KBM-7 (cell line): ENCODE measurements at regions not wholly inside any gene's neighbourhood (a gene's known extent, or its start where the extent isn't known, plus 50 kb on each side); places are given as distances from the start of the nearest gene placed in this dataset.

Experiments used
- DNase-seq: peaks from one replicate; pipeline ENCODE4 v3.0.0-alpha.2; 2015
- in situ Hi-C: fragments of 300-500 bp; cut with MboI; formaldehyde crosslinking; loops from 2 replicates; pipeline ENCODE4 v1.14.3; 2020; ENCODE audit warnings: low sequenced_read_pairs, low pct_unique_long_range_greater_than_20kb, mixed read lengths

DNA sequence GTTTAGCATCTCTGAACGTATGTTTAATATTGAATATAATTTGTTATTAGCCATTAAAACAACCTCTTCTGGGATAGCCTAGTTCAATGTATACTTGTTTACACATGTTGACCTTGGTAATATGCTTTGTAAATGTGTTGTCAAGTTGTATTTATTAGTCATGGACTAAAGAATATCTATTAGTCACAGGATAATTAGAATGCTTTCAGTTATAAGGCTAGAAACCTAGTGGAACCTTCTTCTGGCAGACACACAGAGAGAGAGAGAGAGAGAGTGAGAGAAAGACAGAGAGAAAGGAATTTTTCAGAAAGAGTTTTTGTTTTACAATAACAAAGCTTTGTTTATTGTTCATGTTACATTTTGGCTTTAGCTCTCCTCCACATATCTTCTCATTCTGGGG lies 181.1 kb upstream of the APP start:
- DNase-seq = no peak
- in situ Hi-C loops = no loop called here

DNA sequence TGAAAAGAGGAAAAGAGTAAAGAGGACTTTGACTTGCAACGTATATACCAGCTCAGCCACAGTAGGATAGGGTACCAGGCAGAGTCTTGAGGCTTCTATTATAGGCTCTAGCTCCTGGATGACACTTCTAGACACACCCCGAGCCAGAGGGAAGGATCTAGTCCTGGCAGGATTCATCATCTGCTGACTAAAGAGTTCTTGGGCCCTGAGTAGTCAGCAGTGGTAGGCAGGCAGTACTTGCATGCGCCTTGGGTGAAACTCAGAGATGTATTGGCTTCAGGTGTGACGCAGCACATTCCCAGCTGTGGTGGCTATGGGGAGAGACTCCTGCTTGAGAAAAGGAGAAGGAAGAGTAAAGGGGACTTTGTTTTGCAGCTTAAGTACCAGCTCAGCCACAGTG lies 162.3 kb upstream of the APP start:
- in situ Hi-C loops = no loop called here
- DNase-seq = no peak

DNA sequence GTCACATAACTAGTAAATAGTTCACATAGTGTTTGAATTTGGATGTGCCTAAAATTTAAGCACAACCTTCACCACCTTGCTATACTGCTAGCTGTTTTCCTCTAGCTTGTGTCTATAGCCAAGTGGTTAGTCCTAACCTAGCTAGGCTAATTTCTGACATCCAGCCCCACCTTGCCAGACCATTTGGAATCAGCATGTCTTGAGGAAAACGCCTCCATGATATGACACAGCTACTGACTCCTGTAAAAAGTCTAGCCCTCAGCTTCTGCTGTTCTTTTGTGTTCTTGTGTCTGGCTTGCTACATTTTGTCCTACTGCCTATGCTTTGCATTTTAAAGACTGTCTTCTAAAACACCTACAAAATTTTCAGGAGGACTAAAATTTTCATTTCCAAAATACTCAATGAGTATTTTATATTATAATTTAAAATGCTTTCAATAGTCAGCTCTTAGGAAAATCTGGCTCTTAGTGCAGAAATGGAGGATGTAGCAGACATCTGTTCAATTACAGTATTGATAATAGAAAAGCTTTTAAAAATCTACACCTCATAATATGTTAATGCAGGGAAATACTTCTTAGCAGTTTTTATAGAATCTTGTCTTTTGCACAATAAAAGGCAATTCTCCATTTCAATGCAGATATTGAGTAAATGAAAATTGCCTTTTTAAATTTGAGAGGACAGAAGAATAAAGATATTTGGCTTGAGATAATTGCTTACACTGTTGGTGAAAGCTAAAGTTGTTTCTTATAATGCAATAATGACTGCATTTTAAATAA lies 160.8 kb upstream of the APP start:
- in situ Hi-C loops = no loop called here
- no peak for DNase-seq

DNA sequence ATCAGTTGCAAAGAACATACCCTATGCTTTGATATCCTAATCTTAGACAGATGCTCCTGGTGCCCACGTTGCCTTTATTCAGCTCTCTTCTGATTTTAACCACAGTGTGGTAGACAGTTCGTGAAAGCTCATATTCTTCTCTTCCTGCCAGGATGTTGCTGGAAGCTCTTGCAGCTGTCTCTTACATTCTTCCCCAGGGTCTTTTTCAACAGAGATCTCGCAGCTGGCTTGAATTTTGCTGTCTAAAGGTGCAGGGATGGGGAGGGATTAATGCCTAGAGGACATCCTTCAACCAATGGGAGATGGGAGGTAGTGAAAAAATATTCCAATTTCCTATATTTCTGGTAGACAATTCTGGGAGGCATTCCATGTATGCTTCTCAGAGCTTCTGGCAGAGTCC lies 150.0 kb upstream of the APP start:
- in situ Hi-C loops = no loop called here
- no peak for DNase-seq

DNA sequence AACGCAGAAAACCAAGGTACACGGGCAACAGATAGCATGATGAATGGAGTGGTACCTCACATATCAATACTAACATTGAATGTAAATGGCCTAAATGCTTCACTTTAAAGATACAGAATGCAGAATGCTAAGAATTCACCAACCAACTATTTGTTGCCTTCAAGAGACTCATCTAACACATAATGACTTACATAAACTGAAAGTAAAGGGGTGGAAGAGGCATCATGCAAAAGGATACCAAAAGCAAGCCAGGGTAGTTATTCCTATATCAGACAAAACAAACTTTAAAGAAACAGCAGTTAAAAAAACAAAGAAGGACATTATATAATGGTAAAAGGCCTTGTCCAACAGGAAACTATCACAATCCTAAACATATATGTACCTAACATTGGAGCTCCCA lies 137.1 kb upstream of the APP start:
- no peak for DNase-seq
- in situ Hi-C loops = no loop called here

DNA sequence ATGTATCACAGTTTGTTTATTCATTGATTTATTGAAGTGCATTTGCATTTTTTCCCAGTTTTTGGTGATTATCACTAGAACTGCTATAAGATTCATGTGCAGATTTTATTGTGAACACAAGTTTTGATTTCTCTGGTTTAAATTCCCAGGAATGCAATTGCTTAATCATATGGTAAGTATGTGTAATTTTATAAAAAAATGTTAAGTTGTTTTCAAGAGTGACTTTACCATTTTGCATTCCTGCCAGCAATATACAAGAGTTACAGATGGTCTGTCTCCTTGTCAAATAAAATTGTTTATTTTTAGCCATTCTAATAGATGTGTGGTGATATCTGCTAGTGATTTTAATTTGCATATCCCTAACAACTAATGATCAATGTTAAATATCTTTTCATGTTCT lies 127.3 kb upstream of the APP start:
- in situ Hi-C loops = no loop called here
- no peak for DNase-seq

DNA sequence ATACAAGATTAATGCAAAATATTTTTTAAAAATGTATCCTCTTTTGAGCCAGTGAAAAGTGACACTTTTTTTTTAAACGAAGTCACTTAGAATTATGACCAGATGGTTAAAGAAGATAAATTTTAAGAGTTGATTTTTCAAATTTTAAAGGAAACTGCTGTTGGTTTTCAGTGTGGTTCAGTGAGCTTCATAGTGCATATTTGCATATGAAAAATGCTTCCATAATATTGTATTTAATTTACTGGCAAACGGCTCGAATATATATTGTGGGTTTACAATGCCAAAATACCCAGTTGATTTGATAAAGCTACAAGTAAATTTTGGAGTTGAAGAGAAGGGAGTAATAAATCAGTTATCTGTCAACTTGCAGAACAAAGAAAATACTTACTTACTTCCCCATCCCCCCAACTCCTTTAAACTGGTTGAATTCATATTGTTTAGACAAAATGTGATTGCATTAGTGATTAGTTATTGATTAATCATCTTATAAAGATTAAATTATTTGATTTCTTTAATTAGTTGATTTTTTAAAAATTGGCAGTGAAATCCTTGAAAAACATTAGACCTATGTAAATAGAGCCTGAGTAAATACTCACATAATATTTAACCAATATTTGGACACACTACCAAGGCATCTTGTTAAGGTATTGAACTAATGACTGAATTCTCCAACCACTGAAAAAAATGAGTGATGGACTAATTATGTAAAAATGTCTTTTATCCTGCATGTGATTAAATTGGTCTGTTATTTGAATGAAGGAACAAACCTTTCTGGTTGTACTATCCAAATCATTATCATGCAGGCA lies 122.8 kb upstream of the APP start:
- in situ Hi-C loops = no loop called here
- DNase-seq = no peak

DNA sequence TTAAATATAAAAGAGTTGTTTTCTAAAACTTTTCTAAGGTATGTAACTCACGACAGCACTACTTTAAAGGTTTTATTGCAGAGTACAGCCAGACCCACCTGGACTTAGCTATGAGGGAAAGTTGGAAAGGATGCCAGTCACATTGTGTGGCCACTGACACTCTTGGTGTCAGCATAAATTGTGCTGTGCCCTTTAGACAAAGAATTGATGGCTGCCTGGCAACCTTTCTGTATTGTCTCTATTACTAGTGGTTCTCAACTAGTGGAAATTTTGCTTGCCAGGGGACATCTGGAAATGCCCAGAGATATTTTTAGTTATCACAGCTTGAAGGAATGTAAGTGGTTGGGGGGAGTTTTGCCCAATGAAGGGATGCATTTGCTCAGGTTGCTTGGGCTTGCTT lies 117.5 kb upstream of the APP start:
- in situ Hi-C loops = no loop called here
- DNase-seq = no peak

DNA sequence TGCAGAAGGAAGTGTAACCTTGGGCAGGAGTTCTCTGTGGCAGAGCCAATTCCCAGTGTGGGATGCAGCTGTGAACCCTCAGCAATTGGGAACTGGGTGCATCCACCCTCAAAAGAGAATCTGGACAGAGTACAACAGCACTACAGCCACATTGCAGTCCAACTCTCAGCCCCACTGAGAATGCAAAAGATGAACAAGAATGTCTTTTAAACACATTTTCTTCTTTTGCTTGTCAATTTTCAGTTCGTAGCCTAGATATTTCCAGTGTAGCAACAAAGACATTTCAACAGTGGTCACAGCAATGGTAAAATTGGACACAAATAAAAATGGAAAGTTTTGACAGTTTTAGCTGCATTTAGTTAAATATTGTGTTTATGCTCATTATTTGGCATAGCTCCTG lies 114.0 kb upstream of the APP start:
- no peak for DNase-seq
- in situ Hi-C loops = no loop called here

DNA sequence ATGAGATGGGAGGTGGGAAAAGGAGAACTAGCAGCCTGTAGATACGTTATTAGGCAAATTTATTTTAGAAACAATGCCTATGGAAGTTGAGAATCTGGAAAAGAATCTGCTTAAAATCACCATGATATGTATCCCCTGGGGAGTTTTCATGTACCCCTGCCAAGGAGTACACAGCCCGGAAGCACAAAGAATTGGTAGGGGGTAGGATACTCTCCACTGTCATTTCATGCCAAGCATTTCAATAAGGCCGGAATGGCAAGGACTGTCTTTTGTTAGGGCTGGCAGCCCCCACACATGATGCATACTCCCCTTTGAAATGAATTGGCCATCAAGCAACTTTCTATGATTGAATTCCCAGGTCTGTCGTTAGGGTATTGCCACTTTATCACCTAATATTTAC lies 111.5 kb upstream of the APP start:
- DNase-seq = no peak
- in situ Hi-C loops = no loop called here

DNA sequence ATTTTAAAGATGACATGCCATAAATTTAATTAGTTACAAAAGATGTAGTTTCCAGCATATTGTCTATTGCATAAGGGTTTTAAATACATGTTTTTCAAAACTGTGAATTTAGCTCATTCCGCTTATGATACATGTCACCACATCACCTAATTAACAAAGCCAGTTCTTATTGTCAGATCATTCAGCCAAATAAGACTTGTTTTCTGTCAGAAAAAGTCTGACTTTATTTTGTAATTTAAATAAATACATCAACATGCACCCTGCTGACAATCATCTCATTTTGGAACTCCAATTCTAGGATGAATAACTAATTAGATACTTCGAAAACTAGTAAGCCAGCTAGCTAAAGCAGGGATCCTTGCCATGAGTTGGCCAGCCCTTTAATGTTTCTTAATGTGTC lies 110.9 kb upstream of the APP start:
- DNase-seq = no peak
- in situ Hi-C loops = no loop called here

DNA sequence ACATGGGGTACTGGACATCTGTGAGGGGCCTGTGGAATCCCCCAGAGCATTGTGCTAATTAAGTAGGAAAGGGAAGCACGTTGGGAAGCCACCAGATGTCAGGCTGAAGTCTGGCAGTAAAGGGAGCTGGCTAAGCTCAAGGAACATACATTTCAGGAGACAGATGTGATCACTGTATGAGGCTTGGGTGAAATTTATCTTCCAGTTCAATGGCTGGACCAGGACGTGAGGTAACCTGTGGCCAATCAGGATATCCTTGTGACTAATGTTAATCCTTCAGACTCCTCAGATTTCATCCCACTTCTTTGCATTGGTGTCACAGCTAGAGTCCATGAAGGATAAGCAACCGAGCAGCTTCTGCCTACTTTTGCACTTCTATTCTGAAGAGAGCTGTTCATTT lies 110.2 kb upstream of the APP start:
- in situ Hi-C loops = no loop called here
- no peak for DNase-seq

DNA sequence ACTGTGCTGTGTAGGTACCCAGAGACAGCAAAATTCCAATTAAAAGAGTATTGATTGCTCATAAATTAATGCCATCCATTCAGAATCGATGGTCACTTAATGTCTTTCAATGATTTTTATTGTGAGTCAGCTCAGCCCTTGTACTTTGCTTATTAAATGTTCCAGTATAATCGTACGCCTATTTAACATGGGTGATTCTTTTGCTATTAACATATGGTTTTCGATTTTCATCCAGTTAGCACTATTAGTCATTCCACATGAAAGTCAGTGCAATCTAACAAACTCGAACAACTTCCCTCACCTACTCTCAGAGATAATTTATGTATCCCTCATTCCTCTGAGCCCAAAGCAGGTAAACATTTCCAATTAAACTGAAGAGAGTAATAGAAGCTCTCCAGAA lies 109.6 kb upstream of the APP start:
- no peak for DNase-seq
- in situ Hi-C loops = no loop called here

DNA sequence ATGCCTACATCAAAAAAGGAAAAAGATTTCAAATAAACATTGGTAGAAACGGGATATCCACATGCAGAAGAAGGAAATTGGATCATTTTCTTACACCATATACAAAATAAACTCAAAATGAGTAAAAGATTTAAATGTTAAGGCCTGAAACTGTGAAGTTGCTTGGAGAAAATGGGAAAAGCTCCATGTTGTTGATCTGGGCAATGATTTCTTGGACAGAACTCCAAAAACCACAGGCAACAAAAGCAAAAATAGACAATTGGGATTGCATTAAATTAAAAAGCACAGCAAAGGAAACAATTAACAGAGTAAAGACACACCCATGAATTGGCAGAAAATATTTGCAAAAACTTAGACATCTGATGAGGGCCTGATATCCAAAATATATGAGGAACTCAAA lies 105.2 kb upstream of the APP start:
- in situ Hi-C loops = no loop called here
- DNase-seq = no peak

DNA sequence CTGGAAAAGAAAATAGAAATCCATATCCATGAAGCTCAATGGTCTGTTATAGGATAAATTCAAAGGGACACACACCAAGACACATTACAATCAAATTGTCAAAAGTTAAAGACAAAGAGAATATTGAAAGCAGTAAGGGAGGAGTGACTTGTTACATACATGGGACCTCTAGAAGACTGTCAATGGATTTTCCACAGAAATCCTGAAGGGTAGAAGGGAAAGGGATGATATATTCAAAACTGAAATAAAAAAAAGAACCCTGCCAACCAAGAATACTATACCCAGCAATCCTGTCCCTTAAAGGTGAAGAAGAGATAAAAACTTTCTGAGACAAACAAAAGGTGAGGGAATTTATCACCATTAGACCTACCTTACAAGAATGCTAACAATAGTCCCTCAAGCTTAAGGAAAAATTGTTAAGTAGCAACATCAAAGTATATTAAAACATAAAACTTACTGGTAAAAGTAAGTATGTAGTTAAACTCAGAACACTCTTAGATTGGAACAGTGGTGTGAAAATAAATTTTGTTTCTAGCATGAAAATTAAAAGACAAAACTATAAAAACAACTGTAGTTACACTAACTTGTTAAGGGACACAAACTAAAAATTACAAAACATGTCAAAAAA lies 103.2 kb upstream of the APP start:
- in situ Hi-C loops = no loop called here

DNA sequence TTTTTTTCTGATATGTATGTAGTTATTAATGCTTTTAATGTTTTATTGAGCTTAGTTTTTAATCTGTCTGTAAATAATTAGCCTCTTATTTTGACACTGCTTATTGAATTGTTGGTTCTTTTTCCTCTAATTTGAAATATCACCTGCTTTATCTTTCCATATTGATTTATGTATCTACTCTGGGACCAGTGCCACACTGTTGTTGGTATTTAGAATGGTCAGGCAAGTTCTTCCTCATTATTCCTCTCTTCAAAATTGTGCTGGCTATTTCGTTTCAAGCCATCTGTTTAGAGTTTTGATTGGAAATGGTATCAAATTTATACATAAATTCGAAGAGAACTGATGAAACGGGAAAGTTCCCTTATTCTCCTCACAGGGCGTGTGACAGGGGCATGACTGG lies 96.8 kb upstream of the APP start:
- DNase-seq = no peak
- in situ Hi-C loops = no loop called here

More for the DNA sequence above, 103.2 kb upstream of the APP start:
- no peak for DNase-seq

DNA sequence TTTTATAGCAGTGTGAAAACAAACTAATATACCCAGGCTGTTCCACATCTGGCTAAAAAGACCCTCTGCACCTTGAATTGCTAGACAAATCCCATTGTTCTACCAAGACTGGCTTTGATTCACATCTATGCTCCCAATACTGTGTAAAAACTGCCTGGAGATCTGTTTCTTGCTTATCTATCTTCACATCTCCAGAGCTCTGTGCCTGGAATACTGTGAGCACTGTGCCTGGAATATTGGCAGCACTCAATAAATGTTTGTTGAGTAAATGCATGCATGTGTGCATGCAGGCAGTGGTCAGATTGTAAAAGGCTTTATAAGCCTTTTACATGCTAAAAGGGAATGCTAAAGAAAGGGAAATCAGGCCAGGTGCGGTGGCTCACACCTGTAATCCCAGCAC lies 75.5 kb upstream of the APP start:
- DNase-seq = no peak
- in situ Hi-C loops = no loop called here

DNA sequence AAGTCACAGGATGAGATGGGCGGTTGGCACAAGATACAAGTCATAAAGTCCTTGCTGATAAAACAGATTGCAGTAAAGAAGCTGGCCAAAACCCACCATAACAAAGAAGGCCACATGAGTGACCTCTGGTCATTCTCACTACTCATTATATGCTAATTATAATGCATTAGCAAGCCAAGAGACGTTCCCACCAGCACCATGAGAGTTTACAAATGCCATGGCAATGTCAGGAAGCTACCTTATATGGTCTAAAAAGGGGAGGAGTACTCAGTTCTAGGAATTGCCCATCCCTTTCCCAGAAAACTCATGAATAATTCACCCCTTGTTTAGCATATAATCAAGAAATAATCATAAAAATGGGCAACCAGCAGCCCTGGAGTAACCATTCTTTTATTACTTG lies 74.9 kb upstream of the APP start:
- in situ Hi-C loops = no loop called here
- no peak for DNase-seq

DNA sequence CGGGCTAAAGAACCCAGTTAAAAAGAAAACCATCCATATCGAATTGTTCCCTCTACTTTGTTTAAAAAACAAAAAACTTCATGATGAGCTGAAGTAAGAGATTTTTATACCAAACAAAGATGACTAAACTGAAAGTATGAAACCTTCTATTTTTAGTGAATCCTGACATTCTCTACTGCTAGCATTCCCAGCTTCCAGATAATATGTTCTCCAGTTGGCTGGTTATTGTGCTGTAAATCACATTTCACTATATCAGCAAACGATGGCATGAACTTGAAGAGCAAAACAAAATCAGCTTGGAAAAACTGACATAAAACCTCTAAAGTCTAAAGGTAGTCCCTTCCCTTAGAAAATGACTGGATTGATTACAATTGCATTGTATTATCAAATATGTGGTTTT lies 68.1 kb upstream of the APP start:
- in situ Hi-C loops = no loop called here
- DNase-seq = no peak

DNA sequence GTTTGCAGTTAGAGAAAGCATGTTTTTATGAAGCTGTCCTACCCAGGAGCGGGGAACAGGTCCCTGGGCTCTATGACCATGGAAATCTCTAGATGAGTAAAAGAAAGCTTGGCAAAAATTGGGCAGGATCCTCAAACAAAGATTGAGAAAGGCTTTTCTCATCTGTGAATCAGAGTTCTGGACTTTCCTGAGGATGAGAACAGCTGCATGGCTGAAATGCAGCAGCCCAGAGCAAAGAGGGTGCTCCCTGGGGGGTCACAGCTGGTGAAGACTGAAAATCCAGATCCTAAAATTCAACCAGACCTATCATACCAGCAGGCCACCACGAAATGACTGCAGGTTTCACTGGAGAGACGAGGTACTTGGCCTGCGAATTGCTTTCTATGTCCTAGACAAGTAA lies 65.7 kb upstream of the APP start:
- in situ Hi-C loops = no loop called here

More for the DNA sequence above, 65.7 kb upstream of the APP start:
- DNase-seq = no peak
